ENCODE measurements at regions not wholly inside any gene's neighbourhood (a gene's known extent, or its start where the extent isn't known, plus 50 kb on each side); places are given as distances from the start of the nearest gene placed in this dataset.
"Not testable (repeated sequence)": the region's sequence is repeated elsewhere in the genome, so short reads cannot be mapped to it uniquely, and the experiment has no call there.

- DNase-seq (ENCODE audit: low read depth in 2 of 2): no peak
Observed at GRCh38 chr4:26239801-26240200, 81.0 kb upstream of the RBPJ start.

DNA sequence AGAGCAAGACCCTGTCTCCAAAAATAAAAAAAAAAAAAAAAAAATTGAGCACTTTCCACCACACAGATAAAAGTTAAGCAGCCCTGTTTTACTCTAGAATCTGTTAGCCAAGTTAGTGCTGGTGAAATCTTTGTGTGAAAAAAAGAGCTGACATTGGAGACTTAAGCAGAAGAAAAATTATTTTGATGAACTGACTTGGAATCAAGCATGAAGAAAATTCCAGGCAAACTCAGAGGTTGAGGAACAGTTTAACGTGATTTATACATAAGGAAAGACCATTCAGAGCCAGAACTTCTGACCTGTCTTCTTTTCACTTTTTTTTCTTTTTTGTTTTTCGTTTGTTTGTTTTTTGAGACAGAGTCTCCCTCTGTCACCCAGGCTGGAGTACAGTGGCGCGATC, 79.6 kb upstream of the RBPJ start:
- DNase-seq (ENCODE audit: low read depth in 2 of 2): no peak

- no peak for DNase-seq (ENCODE audit: low read depth in 2 of 2)
Observed at GRCh38 chr4:26242451-26242850, 78.4 kb upstream of the RBPJ start.

DNA sequence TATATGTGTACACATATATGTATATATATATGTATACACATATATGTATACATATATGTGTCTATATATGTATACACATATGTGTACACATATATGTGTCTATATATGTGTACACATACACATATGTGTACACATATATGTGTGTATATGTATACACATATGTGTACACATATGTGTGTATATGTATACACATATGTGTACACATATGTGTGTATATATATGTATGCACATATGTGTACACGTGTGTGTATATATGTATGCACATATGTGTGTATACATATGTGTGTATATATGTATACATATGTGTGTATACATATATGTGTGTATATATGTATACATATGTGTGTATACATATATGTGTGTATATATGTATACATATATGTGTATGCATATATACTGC, 76.7 kb upstream of the RBPJ start:
- DNase-seq (ENCODE audit: low read depth in 2 of 2): not testable (repeated sequence)

GRCh38 chr4:26248647-26249046, 72.2 kb upstream of the RBPJ start:
- DNase-seq (ENCODE audit: low read depth in 2 of 2): no peak

DNA sequence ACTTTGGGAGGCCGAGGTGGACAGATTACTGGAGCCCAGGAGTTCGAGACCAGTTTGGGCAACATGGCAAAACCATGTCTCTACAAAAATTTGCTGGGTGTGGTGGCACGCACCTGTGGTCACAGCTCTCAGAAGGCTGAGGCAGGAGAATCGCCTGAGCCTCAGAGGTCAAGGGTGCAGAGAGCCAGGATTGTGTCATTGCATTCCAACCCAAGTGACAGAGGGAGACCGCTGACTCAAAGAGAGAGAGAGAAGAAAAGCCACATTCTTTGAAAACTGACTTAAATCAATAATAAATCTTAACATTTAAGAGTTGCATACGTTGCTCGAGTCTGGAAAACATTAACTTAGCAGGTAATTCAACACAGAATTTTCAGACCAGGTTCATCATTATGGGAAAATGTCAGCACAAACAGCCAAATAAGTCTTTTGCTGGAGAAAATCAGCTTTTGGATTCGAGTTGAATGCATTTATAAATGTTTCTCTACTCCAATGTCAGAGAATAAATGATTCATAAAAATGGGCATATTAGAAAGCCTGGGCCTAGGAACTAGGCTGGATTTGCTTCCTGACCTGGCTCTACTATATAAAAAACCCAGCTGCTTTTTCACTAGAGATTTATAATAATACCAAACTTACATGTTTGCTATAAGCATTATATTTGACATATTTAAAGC, 68.3 kb upstream of the RBPJ start:
- DNase-seq (ENCODE audit: low read depth in 2 of 2): no peak

DNA sequence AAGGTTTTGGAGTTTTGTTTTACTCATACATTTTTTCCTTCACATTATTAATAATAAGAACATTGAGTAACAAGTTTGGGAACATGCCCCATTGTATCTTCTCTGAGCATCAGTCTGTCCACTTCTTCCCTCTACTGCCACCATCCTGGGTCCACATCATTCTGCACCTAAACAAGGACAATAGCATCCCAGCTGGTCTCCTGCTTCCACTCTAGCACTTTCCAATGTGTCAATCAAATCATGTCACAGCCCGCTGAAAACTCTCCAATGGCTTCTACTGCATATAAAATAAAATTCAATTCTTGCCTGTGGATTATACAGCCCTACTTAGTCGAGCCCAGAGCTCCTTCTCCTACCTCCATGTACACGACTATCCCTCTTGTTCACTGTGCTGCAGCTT, 66.8 kb upstream of the RBPJ start:
- DNase-seq (ENCODE audit: low read depth in 2 of 2): no peak

GRCh38 chr4:26255989-26256388, 64.8 kb upstream of the RBPJ start:
- DNase-seq (ENCODE audit: low read depth in 2 of 2): no peak

DNA sequence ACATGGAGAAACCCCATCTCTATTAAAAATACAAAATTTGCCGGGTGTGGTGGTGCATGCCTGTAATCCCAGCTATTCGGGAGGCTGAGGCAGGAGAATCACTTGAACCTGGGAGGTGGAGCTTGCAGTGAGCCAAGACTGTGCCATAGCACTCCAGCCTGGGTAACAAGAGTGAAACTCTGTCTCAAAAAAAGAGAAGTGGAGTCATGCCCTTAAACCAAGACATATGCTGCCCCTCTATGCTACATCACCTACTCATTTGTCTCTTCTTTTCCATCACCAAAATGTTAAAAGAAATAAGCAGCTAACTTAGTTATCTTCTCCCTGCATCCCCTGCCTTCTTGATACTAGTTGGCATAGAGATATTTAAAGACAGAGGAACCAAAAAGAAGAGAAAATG, 63.4 kb upstream of the RBPJ start:
- not testable (repeated sequence) for DNase-seq (ENCODE audit: low read depth in 2 of 2)

DNA sequence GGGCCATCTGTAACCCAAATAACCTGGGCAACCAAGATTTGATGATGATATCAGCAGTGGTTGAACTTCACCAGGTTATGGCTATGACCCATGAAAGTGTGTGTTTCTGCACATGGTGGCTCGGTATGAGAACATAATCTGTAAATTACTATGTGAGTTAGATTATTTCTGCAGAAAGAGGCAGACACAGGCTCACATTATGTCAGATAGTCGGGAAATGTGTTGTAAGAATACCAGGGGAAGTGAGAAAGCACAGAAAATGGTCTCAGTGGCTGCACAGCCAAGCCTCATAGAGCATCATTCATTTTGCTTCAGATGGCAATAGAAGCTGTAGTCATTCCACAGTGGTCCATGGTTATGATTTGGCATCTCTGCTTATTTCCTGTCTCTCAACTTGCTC, 63.0 kb upstream of the RBPJ start:
- no peak for DNase-seq (ENCODE audit: low read depth in 2 of 2)

DNA sequence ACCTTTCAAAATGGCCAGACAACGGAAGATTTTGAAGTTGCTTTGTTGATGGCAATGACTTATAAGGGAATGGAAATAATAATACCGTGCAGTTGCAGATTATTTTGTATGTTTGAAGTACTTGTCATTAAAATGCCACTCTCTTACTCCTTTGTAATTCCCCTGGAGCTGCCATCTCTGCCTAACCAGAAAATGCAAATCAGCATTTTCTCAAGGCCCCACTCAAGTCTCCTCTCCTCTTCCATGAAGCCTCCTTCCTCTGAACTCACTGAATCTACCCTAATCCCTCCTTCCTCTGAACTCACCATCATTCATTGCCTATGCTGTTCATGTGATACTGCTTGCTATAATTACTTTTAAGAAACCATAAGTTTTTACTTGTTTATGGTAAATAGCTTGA, 60.2 kb upstream of the RBPJ start:
- no peak for DNase-seq (ENCODE audit: low read depth in 2 of 2)

- DNase-seq (ENCODE audit: low read depth in 2 of 2): no peak
Observed at GRCh38 chr4:26261405-26261804, 59.4 kb upstream of the RBPJ start.

- no peak for DNase-seq (ENCODE audit: low read depth in 2 of 2)
Observed at GRCh38 chr4:26263165-26263564, 57.6 kb upstream of the RBPJ start.

GRCh38 chr4:26264109-26264508, 56.7 kb upstream of the RBPJ start:
- DNase-seq (ENCODE audit: low read depth in 2 of 2): no peak

DNA sequence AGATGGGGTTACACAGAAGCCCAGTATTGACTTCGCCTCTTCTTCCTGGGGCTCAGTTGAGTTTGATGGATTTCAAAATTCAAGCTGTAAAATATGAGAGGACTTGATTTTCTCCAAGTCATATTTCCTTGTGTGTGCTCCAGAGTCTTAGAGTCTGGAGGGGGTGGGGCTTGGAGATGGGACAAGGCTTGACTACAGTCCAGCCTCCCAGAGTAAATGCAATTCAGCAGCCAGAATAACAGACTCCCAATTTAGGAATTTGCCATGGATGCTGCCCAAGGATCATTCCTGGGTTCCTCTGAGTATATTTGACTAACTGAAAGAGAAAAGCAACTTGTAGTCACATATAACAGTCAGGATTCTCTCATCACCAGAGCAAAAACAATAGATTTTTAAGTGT, 53.7 kb upstream of the RBPJ start:
- DNase-seq (ENCODE audit: low read depth in 2 of 2): no peak

- DNase-seq (ENCODE audit: low read depth in 2 of 2): no peak
Observed at GRCh38 chr4:26268246-26268645, 52.6 kb upstream of the RBPJ start.

DNA sequence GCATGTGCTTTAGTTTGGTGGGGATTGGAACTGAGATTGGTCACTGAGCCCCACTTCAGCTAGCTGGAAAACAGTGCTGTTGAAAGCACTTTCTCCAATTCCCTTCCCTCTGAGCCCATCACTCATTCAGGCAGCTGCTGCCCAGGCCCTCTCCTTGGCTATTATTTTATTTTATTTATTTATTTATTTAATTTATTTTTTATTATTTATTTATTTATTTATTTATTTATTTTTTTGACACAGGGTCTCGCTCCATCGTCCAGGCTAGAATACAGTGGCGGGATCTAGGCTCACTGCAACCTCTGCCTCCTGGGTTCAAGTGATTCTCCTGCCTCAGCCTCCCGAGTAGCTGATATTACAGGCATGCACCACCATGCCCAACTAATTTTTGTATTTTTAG, 51.8 kb upstream of the RBPJ start:
- DNase-seq (ENCODE audit: low read depth in 2 of 2): no peak
